Keratinocyte (primary cell): ENCODE measurements at regions not wholly inside any gene's neighbourhood (a gene's known extent, or its start where the extent isn't known, plus 50 kb on each side); places are given as distances from the start of the nearest gene placed in this dataset.

ENCODE experiments used
- DNase-seq: peaks from one replicate; pipeline ENCODE4 v3.0.0-alpha.2; 2011; ENCODE audit warnings: low read depth, missing footprints, low spot score
- FAIRE-seq: peaks from 2 replicates; lab custom pipeline; 2011; peaks lifted over from hg19 to GRCh38; lab: Jason Lieb, UNC
- H2AFZ ChIP-seq: 2 replicates; pipeline ENCODE4 v1.6.0; 2012; ENCODE audit warnings: low read length, control low read depth, inconsistent platforms; ENCODE audit not compliant: control insufficient read depth
- H3K27ac ChIP-seq: 2 replicates; pipeline ENCODE4 v1.5.1; 2011; ENCODE audit warnings: low read length; ENCODE audit not compliant: control insufficient read depth, insufficient read depth
- H3K27me3 ChIP-seq: 3 replicates; pipeline ENCODE4 v1.6.0; 2011; ENCODE audit warnings: low read length; ENCODE audit not compliant: control insufficient read depth, insufficient read depth; ENCODE audit errors: extremely low read depth
- H3K36me3 ChIP-seq, 2 experiments: 2 replicates in 1 of 2; 3 replicates in 1 of 2; pipeline ENCODE4 v1.5.1; 2011; ENCODE audit warnings: low read length in 2 of 2, mild to moderate bottlenecking in 1 of 2; ENCODE audit not compliant: control insufficient read depth in 2 of 2, insufficient read depth in 2 of 2; ENCODE audit errors: extremely low read depth in 1 of 2
- H3K4me1 ChIP-seq: 3 replicates; pipeline ENCODE4 v1.5.1; 2011; ENCODE audit warnings: low read length; ENCODE audit not compliant: control insufficient read depth, insufficient read depth; ENCODE audit errors: extremely low read depth
- H3K4me2 ChIP-seq: 3 replicates; pipeline ENCODE4 v1.6.0; 2011; ENCODE audit warnings: low read depth, low read length; ENCODE audit not compliant: control insufficient read depth, insufficient read depth; ENCODE audit errors: extremely low read depth
- H3K4me3 ChIP-seq, 3 experiments: fragments of 200-600 bp in 1 of 3; sonication (generic) in 1 of 3; 2 replicates in 2 of 3; 3 replicates in 1 of 3; pipeline ENCODE4 v1.5.1; 2011 to 2016; ENCODE audit warnings: low read length in 3 of 3, mild to moderate bottlenecking in 3 of 3, control low read depth in 2 of 3, inconsistent platforms in 1 of 3, low read depth in 1 of 3, mixed read lengths in 1 of 3, mixed run types in 1 of 3, moderate library complexity in 1 of 3; ENCODE audit not compliant: control insufficient read depth in 2 of 3, insufficient read depth in 2 of 3; ENCODE audit errors: extremely low read depth in 1 of 3
- H3K79me2 ChIP-seq: 2 replicates; pipeline ENCODE4 v1.6.0; 2012; ENCODE audit warnings: low read length; ENCODE audit not compliant: control insufficient read depth, insufficient read depth
- H3K9ac ChIP-seq: 3 replicates; pipeline ENCODE4 v1.6.0; 2011; ENCODE audit warnings: low read length; ENCODE audit not compliant: control insufficient read depth, insufficient read depth; ENCODE audit errors: extremely low read depth
- H3K9me1 ChIP-seq: 3 replicates; pipeline ENCODE4 v1.6.0; 2011; ENCODE audit warnings: low read length; ENCODE audit not compliant: control insufficient read depth, insufficient read depth; ENCODE audit errors: extremely low read depth
- H3K9me3 ChIP-seq: 2 replicates; pipeline ENCODE4 v1.5.1; 2012; ENCODE audit warnings: low read depth, low read length; ENCODE audit not compliant: control insufficient read depth
- H4K20me1 ChIP-seq: 3 replicates; pipeline ENCODE4 v1.6.0; 2011; ENCODE audit warnings: low read length; ENCODE audit not compliant: control insufficient read depth, insufficient read depth; ENCODE audit errors: extremely low read depth
- CTCF ChIP-seq, 3 experiments: IDR thresholded peaks in 1 of 3; conservative IDR thresholded peaks in 1 of 3; optimal IDR thresholded peaks in 1 of 3; 2 replicates in 2 of 3; 3 replicates in 1 of 3; pipeline versions ENCODE3 to v1.5.1; 2011; ENCODE audit warnings: low read length in 3 of 3, mild to moderate bottlenecking in 3 of 3, moderate library complexity in 2 of 3, control low read depth in 1 of 3, inconsistent platforms in 1 of 3; ENCODE audit not compliant: insufficient read depth in 2 of 3; ENCODE audit errors: extremely low read depth in 1 of 3
- EZH2 ChIP-seq: IDR thresholded peaks from one replicate; pipeline ENCODE4 v1.6.1; 2012; ENCODE audit warnings: inconsistent platforms, mild to moderate bottlenecking, low read length, moderate library complexity
- dilution Hi-C: fragments of 300-500 bp; cut with MboI; formaldehyde crosslinking; loops from one replicate; pipeline ENCODE4 v1.7.0; 2020; ENCODE audit warnings: low sequenced_read_pairs; ENCODE audit not compliant: extremely low pct_ligation_motif_present

DNA sequence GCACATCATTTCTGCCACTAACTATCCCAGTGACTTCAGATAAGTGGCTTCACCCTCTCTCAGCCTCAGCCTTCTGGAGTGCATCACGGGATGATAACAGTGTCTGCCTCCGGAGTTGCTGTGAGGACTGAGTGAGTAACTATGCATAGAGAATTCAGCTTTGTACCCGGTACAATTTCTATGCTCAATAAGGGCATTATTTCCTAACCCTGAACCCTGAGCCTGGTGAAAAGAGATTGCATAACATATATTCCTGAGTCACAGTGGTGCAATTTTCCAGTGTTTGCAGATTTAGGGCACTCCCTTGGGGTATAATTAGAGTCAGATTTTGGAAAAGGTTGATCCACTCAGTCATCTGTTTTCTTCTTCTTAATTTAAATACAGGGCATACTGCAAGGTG lies 181.1 kb downstream of the PTPN11 start:
- dilution Hi-C loops = no loop called here
- Histone ChIP-seq H3K9me3 (no peaks in the 10 kb centered on the region), H3K27me3 (no peaks in the 10 kb centered on the region), H3K36me3 (no peaks in the 10 kb centered on the region), H3K4me2 (no peak overlapping the region), H3K4me1 (no peaks in the 10 kb centered on the region), H3K27ac (no peak overlapping the region), H2AFZ (no peak overlapping the region), H3K4me3 (no peak overlapping the region), H3K9me1 (no peaks in the 10 kb centered on the region), H3K9ac (no peak overlapping the region), H4K20me1 (no peaks in the 10 kb centered on the region), H3K79me2 (no peaks in the 10 kb centered on the region)
- no peak for DNase-seq
- TF ChIP-seq CTCF (optimal IDR thresholded peaks at IDR 0.05 in 1 of 3, IDR thresholded peaks at IDR 0.05 in 1 of 3, conservative IDR thresholded peaks at IDR 0.05 in 1 of 3; ENCODE audit: extremely low read depth in 1 of 3, insufficient read depth in 2 of 3, low read length in 3 of 3) = no peak
- TF ChIP-seq EZH2 = no peak
- no peak for FAIRE-seq

GRCh38 chr12:112602150-112602549 lies 183.4 kb downstream of the PTPN11 start:
- H3K27me3 ChIP-seq = no peaks in the 10 kb centered on the region
- dilution Hi-C loops = no loop called here
- FAIRE-seq = no peak

More at GRCh38 chr12:112602150-112602549, 183.4 kb downstream of the PTPN11 start:
- no peaks in the 10 kb centered on the region for H3K79me2 ChIP-seq
- no peaks in the 10 kb centered on the region for H4K20me1 ChIP-seq
- no peak overlapping the region for H3K4me2 ChIP-seq
- H3K4me3 ChIP-seq = no peak overlapping the region
- no peaks in the 10 kb centered on the region for H3K9me3 ChIP-seq
- H2AFZ ChIP-seq = no peak overlapping the region
- DNase-seq = no peak
- H3K9me1 ChIP-seq = no peaks in the 10 kb centered on the region
- H3K36me3 ChIP-seq = no peaks in the 10 kb centered on the region
- no peak overlapping the region for H3K9ac ChIP-seq
- H3K27ac ChIP-seq = no peak overlapping the region
- TF ChIP-seq CTCF (optimal IDR thresholded peaks at IDR 0.05 in 1 of 3, IDR thresholded peaks at IDR 0.05 in 1 of 3, conservative IDR thresholded peaks at IDR 0.05 in 1 of 3; ENCODE audit: extremely low read depth in 1 of 3, insufficient read depth in 2 of 3, low read length in 3 of 3) (no peak), EZH2 (no peak)
- no peaks in the 10 kb centered on the region for H3K4me1 ChIP-seq
